ENCODE measurements at regions not wholly inside any gene's neighbourhood (a gene's known extent, or its start where the extent isn't known, plus 50 kb on each side); places are given as distances from the start of the nearest gene placed in this dataset.
"Not testable (repeated sequence)": the region's sequence is repeated elsewhere in the genome, so short reads cannot be mapped to it uniquely, and the experiment has no call there.

GRCh38 chr1:70760154-70760553 lies 287.5 kb downstream of the PTGER3 start:
- no peak for FAIRE-seq

GRCh38 chr1:70762386-70762785 lies 285.2 kb downstream of the PTGER3 start:
- no peak for FAIRE-seq

- no peak for FAIRE-seq
These were observed 282.9 kb downstream of the PTGER3 start for GRCh38 chr1:70764747-70765146.

- no peak for FAIRE-seq
These were observed 280.2 kb downstream of the PTGER3 start for GRCh38 chr1:70767377-70767776.

- FAIRE-seq = no peak
These were observed 279.4 kb downstream of the PTGER3 start for GRCh38 chr1:70768216-70768615.

- FAIRE-seq = no peak
These were observed 269.4 kb downstream of the PTGER3 start for GRCh38 chr1:70778056-70778762.

GRCh38 chr1:70778934-70779333 lies 268.7 kb downstream of the PTGER3 start:
- FAIRE-seq = no peak

GRCh38 chr1:70779571-70779970 lies 268.0 kb downstream of the PTGER3 start:
- no peak for FAIRE-seq

- FAIRE-seq = no peak
These were observed 262.3 kb downstream of the PTGER3 start for GRCh38 chr1:70785287-70785686.

- FAIRE-seq = no peak
These were observed 257.2 kb downstream of the PTGER3 start for GRCh38 chr1:70790232-70790923.

GRCh38 chr1:70795064-70795463 lies 252.6 kb downstream of the PTGER3 start:
- FAIRE-seq = not testable (repeated sequence)

- FAIRE-seq = not testable (repeated sequence)
These were observed 251.3 kb downstream of the PTGER3 start for GRCh38 chr1:70796298-70796697.

- not testable (repeated sequence) for FAIRE-seq
These were observed 245.0 kb downstream of the PTGER3 start for GRCh38 chr1:70802625-70803024.

GRCh38 chr1:70805641-70806040 lies 242.0 kb downstream of the PTGER3 start:
- FAIRE-seq = no peak

GRCh38 chr1:70807088-70807664 lies 240.4 kb downstream of the PTGER3 start:
- FAIRE-seq = no peak

- FAIRE-seq = no peak
These were observed 238.5 kb downstream of the PTGER3 start for GRCh38 chr1:70809069-70809468.

GRCh38 chr1:70811815-70812214 lies 235.8 kb downstream of the PTGER3 start:
- FAIRE-seq = no peak

- no peak for FAIRE-seq
These were observed 235.0 kb downstream of the PTGER3 start for GRCh38 chr1:70812442-70813109.

- no peak for FAIRE-seq
These were observed 229.2 kb downstream of the PTGER3 start for GRCh38 chr1:70818401-70818800.

- no peak for FAIRE-seq
These were observed 228.4 kb downstream of the PTGER3 start for GRCh38 chr1:70819231-70819630.

GRCh38 chr1:70819785-70820184 lies 227.8 kb downstream of the PTGER3 start:
- no peak for FAIRE-seq

GRCh38 chr1:70820396-70820795 lies 227.2 kb downstream of the PTGER3 start:
- FAIRE-seq = no peak

- FAIRE-seq = no peak
These were observed 226.6 kb downstream of the PTGER3 start for GRCh38 chr1:70820995-70821394.

GRCh38 chr1:70826428-70826827 lies 221.2 kb downstream of the PTGER3 start:
- no peak for FAIRE-seq

Measured in endometrium (tissue), 2 donors.